ENCODE measurements at regions not wholly inside any gene's neighbourhood (a gene's known extent, or its start where the extent isn't known, plus 50 kb on each side); places are given as distances from the start of the nearest gene placed in this dataset.

DNA sequence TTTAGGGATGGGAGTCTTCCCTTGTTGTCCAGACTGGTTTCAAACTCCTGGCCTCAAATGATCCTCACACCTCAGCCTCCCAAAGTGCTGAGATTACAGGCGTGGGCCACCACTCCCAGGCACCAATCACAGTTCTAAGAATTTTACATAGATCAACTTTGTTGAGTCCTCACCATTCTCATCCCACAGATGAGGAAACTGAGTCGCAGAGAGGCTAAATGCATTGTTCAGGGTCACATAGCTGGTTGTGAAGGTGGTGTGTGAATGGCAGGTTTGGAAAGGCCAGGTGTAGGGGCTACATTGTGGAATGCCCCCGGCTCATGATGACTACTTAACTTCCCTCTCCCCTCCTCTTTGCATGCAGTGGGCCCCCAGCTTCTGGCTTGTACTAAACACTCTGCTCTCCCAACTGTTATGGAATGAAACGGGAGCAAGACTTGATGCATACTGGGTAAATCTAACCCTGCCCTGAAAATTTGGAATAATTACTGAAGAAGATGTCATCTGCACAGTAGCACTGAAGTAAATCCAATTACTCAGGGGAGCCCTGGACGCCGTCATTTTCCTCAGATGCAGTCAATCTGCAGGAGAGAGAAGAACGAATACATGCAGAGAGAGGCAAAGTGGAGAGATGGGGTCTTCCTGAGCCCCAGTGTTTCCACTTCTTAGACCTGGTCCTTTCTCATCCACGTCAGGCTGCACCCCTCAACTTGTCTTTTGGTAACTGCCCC is 102.3 kb upstream of the ZNF217 start:
- no peaks in the 10 kb centered on the region for H3K27me3 ChIP-seq (ENCODE audit: control insufficient read depth in 4 of 4, insufficient read depth in 4 of 4, low read length in 3 of 4)
- DNase-seq (ENCODE audit: low spot score) = no peak
- WGBS = 95% methylated on average over 8 of the region's 8 CpGs

DNA sequence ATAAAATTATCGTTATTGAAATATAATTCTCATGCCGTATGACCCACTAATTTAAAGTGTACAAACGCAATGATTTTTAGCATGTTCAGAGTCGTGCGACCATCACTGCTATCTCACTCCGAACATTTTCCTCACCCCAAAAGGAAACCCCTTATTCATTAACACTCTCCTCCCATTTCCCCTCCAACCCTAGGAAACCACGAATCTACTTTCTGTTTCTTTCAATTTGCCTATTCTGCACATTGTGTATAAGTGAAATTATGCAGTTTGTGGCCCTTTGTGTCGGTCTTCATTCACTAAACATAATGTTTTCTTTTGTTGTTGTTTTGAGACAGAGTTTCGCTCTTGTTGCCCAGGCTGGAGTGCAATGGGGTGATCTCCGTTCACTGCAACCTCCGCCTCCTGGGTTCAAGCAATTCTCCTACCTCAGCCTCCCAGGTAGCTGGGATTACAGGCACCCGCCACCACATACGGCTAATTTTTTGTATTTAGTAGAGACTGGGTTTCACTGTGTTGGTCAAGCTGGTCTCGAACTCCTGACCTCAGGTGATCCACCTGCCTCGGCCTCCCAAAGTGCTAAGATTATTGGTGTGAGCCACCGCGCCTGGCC is 99.7 kb upstream of the ZNF217 start:
- no peak for TF ChIP-seq SP1 (IDR thresholded peaks at IDR 0.05)
- TF ChIP-seq, protein P1, sequence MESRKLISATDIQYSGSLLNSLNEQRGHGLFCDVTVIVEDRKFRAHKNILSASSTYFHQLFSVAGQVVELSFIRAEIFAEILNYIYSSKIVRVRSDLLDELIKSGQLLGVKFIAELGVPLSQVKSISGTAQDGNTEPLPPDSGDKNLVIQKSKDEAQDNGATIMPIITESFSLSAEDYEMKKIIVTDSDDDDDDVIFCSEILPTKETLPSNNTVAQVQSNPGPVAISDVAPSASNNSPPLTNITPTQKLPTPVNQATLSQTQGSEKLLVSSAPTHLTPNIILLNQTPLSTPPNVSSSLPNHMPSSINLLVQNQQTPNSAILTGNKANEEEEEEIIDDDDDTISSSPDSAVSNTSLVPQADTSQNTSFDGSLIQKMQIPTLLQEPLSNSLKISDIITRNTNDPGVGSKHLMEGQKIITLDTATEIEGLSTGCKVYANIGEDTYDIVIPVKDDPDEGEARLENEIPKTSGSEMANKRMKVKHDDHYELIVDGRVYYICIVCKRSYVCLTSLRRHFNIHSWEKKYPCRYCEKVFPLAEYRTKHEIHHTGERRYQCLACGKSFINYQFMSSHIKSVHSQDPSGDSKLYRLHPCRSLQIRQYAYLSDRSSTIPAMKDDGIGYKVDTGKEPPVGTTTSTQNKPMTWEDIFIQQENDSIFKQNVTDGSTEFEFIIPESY (IDR thresholded peaks at IDR 0.05) = no peak
- TF ChIP-seq HNF4A (conservative IDR thresholded peaks at IDR 0.05) = no peak
- Histone ChIP-seq H3K4me3 (ENCODE audit: low read depth in 1 of 3, low read length in 3 of 3) (no peak overlapping the region), H3K9ac (ENCODE audit: low read depth in 1 of 2, low read length in 2 of 2) (no peak overlapping the region), H3K36me3 (ENCODE audit: control insufficient read depth in 4 of 4, insufficient read depth in 3 of 4, low read depth in 1 of 4, low read length in 3 of 4) (no peaks in the 10 kb centered on the region), H3K4me1 (ENCODE audit: control insufficient read depth in 4 of 4, insufficient read depth in 4 of 4, low read length in 3 of 4) (no peaks in the 10 kb centered on the region), H3K9me3 (ENCODE audit: control insufficient read depth in 4 of 4, low read length in 3 of 4) (no peaks in the 10 kb centered on the region), H3K27ac (ENCODE audit: low read depth in 1 of 2, low read length in 2 of 2) (no peak overlapping the region), H3K27me3 (ENCODE audit: control insufficient read depth in 4 of 4, insufficient read depth in 4 of 4, low read length in 3 of 4) (no peaks in the 10 kb centered on the region)
- 86% methylated on average over 17 of the region's 17 CpGs for WGBS
- no peak for DNase-seq (ENCODE audit: low spot score)

More for the DNA sequence above, 102.3 kb upstream of the ZNF217 start:
- Histone ChIP-seq H3K4me3 (ENCODE audit: low read depth in 1 of 3, low read length in 3 of 3) (no peak overlapping the region), H3K9me3 (ENCODE audit: control insufficient read depth in 4 of 4, low read length in 3 of 4) (no peaks in the 10 kb centered on the region), H3K9ac (ENCODE audit: low read depth in 1 of 2, low read length in 2 of 2) (no peak overlapping the region), H3K27ac (ENCODE audit: low read depth in 1 of 2, low read length in 2 of 2) (no peak overlapping the region), H3K36me3 (ENCODE audit: control insufficient read depth in 4 of 4, insufficient read depth in 3 of 4, low read depth in 1 of 4, low read length in 3 of 4) (no peaks in the 10 kb centered on the region), H3K4me1 (ENCODE audit: control insufficient read depth in 4 of 4, insufficient read depth in 4 of 4, low read length in 3 of 4) (no peaks in the 10 kb centered on the region)
- no peak for TF ChIP-seq NR2F2 (IDR thresholded peaks at IDR 0.05)
- no peak for TF ChIP-seq RAD21 (IDR thresholded peaks at IDR 0.05)
- no peak for TF ChIP-seq RXRA (IDR thresholded peaks at IDR 0.05)
- TF ChIP-seq, protein P2, sequence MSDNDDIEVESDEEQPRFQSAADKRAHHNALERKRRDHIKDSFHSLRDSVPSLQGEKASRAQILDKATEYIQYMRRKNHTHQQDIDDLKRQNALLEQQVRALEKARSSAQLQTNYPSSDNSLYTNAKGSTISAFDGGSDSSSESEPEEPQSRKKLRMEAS (IDR thresholded peaks at IDR 0.05) = no peak
- TF ChIP-seq, protein P3, sequence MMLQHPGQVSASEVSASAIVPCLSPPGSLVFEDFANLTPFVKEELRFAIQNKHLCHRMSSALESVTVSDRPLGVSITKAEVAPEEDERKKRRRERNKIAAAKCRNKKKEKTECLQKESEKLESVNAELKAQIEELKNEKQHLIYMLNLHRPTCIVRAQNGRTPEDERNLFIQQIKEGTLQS (IDR thresholded peaks at IDR 0.05) = no peak
- no peak for TF ChIP-seq HNF4G (IDR thresholded peaks at IDR 0.05)
- no peak for TF ChIP-seq HNF4A (conservative IDR thresholded peaks at IDR 0.05)
- TF ChIP-seq TAF1 (conservative IDR thresholded peaks at IDR 0.05) = no peak
- TF ChIP-seq YY1 (IDR thresholded peaks at IDR 0.05) = no peak
- TF ChIP-seq, protein P1 (IDR thresholded peaks at IDR 0.05) = no peak
- TF ChIP-seq FOXA2 (IDR thresholded peaks at IDR 0.05) = no peak
- TF ChIP-seq SP1 (IDR thresholded peaks at IDR 0.05) = no peak
- TF ChIP-seq FOXA1 (IDR thresholded peaks at IDR 0.05) = no peak
- TF ChIP-seq, protein P4, sequence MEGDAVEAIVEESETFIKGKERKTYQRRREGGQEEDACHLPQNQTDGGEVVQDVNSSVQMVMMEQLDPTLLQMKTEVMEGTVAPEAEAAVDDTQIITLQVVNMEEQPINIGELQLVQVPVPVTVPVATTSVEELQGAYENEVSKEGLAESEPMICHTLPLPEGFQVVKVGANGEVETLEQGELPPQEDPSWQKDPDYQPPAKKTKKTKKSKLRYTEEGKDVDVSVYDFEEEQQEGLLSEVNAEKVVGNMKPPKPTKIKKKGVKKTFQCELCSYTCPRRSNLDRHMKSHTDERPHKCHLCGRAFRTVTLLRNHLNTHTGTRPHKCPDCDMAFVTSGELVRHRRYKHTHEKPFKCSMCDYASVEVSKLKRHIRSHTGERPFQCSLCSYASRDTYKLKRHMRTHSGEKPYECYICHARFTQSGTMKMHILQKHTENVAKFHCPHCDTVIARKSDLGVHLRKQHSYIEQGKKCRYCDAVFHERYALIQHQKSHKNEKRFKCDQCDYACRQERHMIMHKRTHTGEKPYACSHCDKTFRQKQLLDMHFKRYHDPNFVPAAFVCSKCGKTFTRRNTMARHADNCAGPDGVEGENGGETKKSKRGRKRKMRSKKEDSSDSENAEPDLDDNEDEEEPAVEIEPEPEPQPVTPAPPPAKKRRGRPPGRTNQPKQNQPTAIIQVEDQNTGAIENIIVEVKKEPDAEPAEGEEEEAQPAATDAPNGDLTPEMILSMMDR (IDR thresholded peaks at IDR 0.05; ENCODE audit: low read depth, low read length, missing input control) = no peak
- no peak for TF ChIP-seq JUND (IDR thresholded peaks at IDR 0.05)
- TF ChIP-seq GABPA (IDR thresholded peaks at IDR 0.05 in 1 of 2, conservative IDR thresholded peaks at IDR 0.05 in 1 of 2) = no peak

All from liver (tissue), 8 donors.